ENCODE measurements at regions not wholly inside any gene's neighbourhood (a gene's known extent, or its start where the extent isn't known, plus 50 kb on each side); places are given as distances from the start of the nearest gene placed in this dataset.

GRCh38 chr3:18656410-18656809, 231.3 kb upstream of the SATB1 start:
- H3K27me3 ChIP-seq (ENCODE audit: control insufficient read depth in 2 of 2, insufficient read depth in 1 of 2, low read length in 1 of 2), result no peaks in the 10 kb centered on the region
- no peak overlapping the region for H3K27ac ChIP-seq (ENCODE audit: low read depth in 1 of 2, low read length in 1 of 2)
- DNase-seq (ENCODE audit: low read depth in 6 of 9, low spot score in 9 of 9), result no peak
- no peak overlapping the region for H3K4me3 ChIP-seq (ENCODE audit: low read length in 2 of 2)
- WGBS, result 65% methylated on average over 2 of the region's 2 CpGs
- H3K9me3 ChIP-seq (ENCODE audit: control insufficient read depth in 2 of 2, insufficient read depth in 1 of 2, low read length in 1 of 2), result no peaks in the 10 kb centered on the region
- no peaks in the 10 kb centered on the region for H3K36me3 ChIP-seq (ENCODE audit: control insufficient read depth in 2 of 2, insufficient read depth in 2 of 2, low read length in 1 of 2)
- peaks cover 23 to 24% of the 10 kb centered on the region in 2 donors for H3K4me1 ChIP-seq (ENCODE audit: control insufficient read depth in 2 of 2, insufficient read depth in 2 of 2, low read length in 2 of 2)

- Histone ChIP-seq H3K36me3 (ENCODE audit: control insufficient read depth in 2 of 2, insufficient read depth in 2 of 2, low read length in 1 of 2) (no peaks in the 10 kb centered on the region), H3K4me1 (ENCODE audit: control insufficient read depth in 2 of 2, insufficient read depth in 2 of 2, low read length in 2 of 2) (peaks cover 23 to 24% of the 10 kb centered on the region in 2 donors), H3K9me3 (ENCODE audit: control insufficient read depth in 2 of 2, insufficient read depth in 1 of 2, low read length in 1 of 2) (no peaks in the 10 kb centered on the region), H3K27me3 (ENCODE audit: control insufficient read depth in 2 of 2, insufficient read depth in 1 of 2, low read length in 1 of 2) (no peaks in the 10 kb centered on the region), H3K27ac (ENCODE audit: low read depth in 1 of 2, low read length in 1 of 2) (no peak overlapping the region), H3K4me3 (ENCODE audit: low read length in 2 of 2) (no peak overlapping the region)
- DNase-seq (ENCODE audit: low read depth in 6 of 9, low spot score in 9 of 9), result no peak
- WGBS, result 94% methylated on average over 1 of the region's 1 CpG
Measured at GRCh38 chr3:18655827-18656226, 230.7 kb upstream of the SATB1 start.

GRCh38 chr3:18652781-18653180, 227.6 kb upstream of the SATB1 start:
- H3K4me1 ChIP-seq (ENCODE audit: control insufficient read depth in 2 of 2, insufficient read depth in 2 of 2, low read length in 2 of 2), result peaks cover 17 to 33% of the 10 kb centered on the region in 2 donors
- no peaks in the 10 kb centered on the region for H3K27me3 ChIP-seq (ENCODE audit: control insufficient read depth in 2 of 2, insufficient read depth in 1 of 2, low read length in 1 of 2)
- 99% methylated on average over 3 of the region's 3 CpGs for WGBS
- no peak overlapping the region for H3K4me3 ChIP-seq (ENCODE audit: low read length in 2 of 2)
- no peaks in the 10 kb centered on the region for H3K9me3 ChIP-seq (ENCODE audit: control insufficient read depth in 2 of 2, insufficient read depth in 1 of 2, low read length in 1 of 2)
- H3K36me3 ChIP-seq (ENCODE audit: control insufficient read depth in 2 of 2, insufficient read depth in 2 of 2, low read length in 1 of 2), result no peaks in the 10 kb centered on the region
- DNase-seq (ENCODE audit: low read depth in 6 of 9, low spot score in 9 of 9), result no peak
- H3K27ac ChIP-seq (ENCODE audit: low read depth in 1 of 2, low read length in 1 of 2), result no peak overlapping the region

DNA sequence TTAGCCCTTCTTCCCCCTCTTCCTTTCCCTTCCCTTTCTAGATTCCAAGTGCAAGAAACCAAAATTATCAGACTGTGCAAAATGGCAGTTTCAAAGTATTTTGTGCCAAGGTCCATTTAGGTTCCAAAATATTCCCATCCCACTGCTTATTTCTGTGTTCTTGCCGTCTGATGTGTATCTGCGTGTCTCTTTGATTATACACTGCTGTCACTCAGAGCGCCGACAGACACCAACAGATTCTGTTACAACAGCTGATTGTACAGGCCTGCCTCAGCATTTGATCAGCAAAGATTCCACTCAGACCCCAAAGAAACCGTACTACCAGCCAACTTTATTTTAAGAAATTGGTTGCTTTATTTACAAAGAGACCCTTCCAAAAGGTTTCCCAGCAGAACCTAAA, 225.6 kb upstream of the SATB1 start:
- no peaks in the 10 kb centered on the region for H3K27me3 ChIP-seq (ENCODE audit: control insufficient read depth in 2 of 2, insufficient read depth in 1 of 2, low read length in 1 of 2)
- no peak overlapping the region for H3K4me3 ChIP-seq (ENCODE audit: low read length in 2 of 2)
- no peaks in the 10 kb centered on the region for H3K36me3 ChIP-seq (ENCODE audit: control insufficient read depth in 2 of 2, insufficient read depth in 2 of 2, low read length in 1 of 2)
- 97% methylated on average over 5 of the region's 5 CpGs for WGBS
- H3K9me3 ChIP-seq (ENCODE audit: control insufficient read depth in 2 of 2, insufficient read depth in 1 of 2, low read length in 1 of 2), result no peaks in the 10 kb centered on the region
- no peak for DNase-seq (ENCODE audit: low read depth in 6 of 9, low spot score in 9 of 9)
- peaks cover 3 to 16% of the 10 kb centered on the region in 2 donors for H3K4me1 ChIP-seq (ENCODE audit: control insufficient read depth in 2 of 2, insufficient read depth in 2 of 2, low read length in 2 of 2)
- H3K27ac ChIP-seq (ENCODE audit: low read depth in 1 of 2, low read length in 1 of 2), result no peak overlapping the region

GRCh38 chr3:18649666-18650363, 224.7 kb upstream of the SATB1 start:
- Histone ChIP-seq H3K4me1 (ENCODE audit: control insufficient read depth in 2 of 2, insufficient read depth in 2 of 2, low read length in 2 of 2) (peaks cover 0 to 16% of the 10 kb centered on the region in 2 donors), H3K27me3 (ENCODE audit: control insufficient read depth in 2 of 2, insufficient read depth in 1 of 2, low read length in 1 of 2) (no peaks in the 10 kb centered on the region)
- 72% methylated on average over 4 of the region's 4 CpGs for WGBS

GRCh38 chr3:18648868-18649462, 223.8 kb upstream of the SATB1 start:
- H3K4me1 ChIP-seq (ENCODE audit: control insufficient read depth in 2 of 2, insufficient read depth in 2 of 2, low read length in 2 of 2), result peaks cover 0 to 19% of the 10 kb centered on the region in 2 donors
- DNase-seq (ENCODE audit: low read depth in 6 of 9, low spot score in 9 of 9), result no peak
- no peak overlapping the region for H3K27ac ChIP-seq (ENCODE audit: low read depth in 1 of 2, low read length in 1 of 2)
- no peaks in the 10 kb centered on the region for H3K9me3 ChIP-seq (ENCODE audit: control insufficient read depth in 2 of 2, insufficient read depth in 1 of 2, low read length in 1 of 2)
- H3K4me3 ChIP-seq (ENCODE audit: low read length in 2 of 2), result no peak overlapping the region
- H3K27me3 ChIP-seq (ENCODE audit: control insufficient read depth in 2 of 2, insufficient read depth in 1 of 2, low read length in 1 of 2), result no peaks in the 10 kb centered on the region
- WGBS, result 56% methylated on average over 1 of the region's 1 CpG
- no peaks in the 10 kb centered on the region for H3K36me3 ChIP-seq (ENCODE audit: control insufficient read depth in 2 of 2, insufficient read depth in 2 of 2, low read length in 1 of 2)

More at GRCh38 chr3:18649666-18650363, 224.7 kb upstream of the SATB1 start:
- peak in 1 of 9 donors; percentile 27 for DNase-seq (ENCODE audit: low read depth in 6 of 9, low spot score in 9 of 9)
- Histone ChIP-seq H3K36me3 (ENCODE audit: control insufficient read depth in 2 of 2, insufficient read depth in 2 of 2, low read length in 1 of 2) (no peaks in the 10 kb centered on the region), H3K27ac (ENCODE audit: low read depth in 1 of 2, low read length in 1 of 2) (no peak overlapping the region), H3K9me3 (ENCODE audit: control insufficient read depth in 2 of 2, insufficient read depth in 1 of 2, low read length in 1 of 2) (no peaks in the 10 kb centered on the region), H3K4me3 (ENCODE audit: low read length in 2 of 2) (no peak overlapping the region)

- Histone ChIP-seq H3K27me3 (ENCODE audit: control insufficient read depth in 2 of 2, insufficient read depth in 1 of 2, low read length in 1 of 2) (no peaks in the 10 kb centered on the region), H3K9me3 (ENCODE audit: control insufficient read depth in 2 of 2, insufficient read depth in 1 of 2, low read length in 1 of 2) (no peaks in the 10 kb centered on the region), H3K27ac (ENCODE audit: low read depth in 1 of 2, low read length in 1 of 2) (no peak overlapping the region), H3K4me3 (ENCODE audit: low read length in 2 of 2) (no peak overlapping the region), H3K36me3 (ENCODE audit: control insufficient read depth in 2 of 2, insufficient read depth in 2 of 2, low read length in 1 of 2) (no peaks in the 10 kb centered on the region), H3K4me1 (ENCODE audit: control insufficient read depth in 2 of 2, insufficient read depth in 2 of 2, low read length in 2 of 2) (peaks cover 2 to 25% of the 10 kb centered on the region in 2 donors)
- no peak for DNase-seq (ENCODE audit: low read depth in 6 of 9, low spot score in 9 of 9)
- 94% methylated on average over 2 of the region's 2 CpGs for WGBS
Measured at GRCh38 chr3:18648159-18648558, 223.0 kb upstream of the SATB1 start.

DNA sequence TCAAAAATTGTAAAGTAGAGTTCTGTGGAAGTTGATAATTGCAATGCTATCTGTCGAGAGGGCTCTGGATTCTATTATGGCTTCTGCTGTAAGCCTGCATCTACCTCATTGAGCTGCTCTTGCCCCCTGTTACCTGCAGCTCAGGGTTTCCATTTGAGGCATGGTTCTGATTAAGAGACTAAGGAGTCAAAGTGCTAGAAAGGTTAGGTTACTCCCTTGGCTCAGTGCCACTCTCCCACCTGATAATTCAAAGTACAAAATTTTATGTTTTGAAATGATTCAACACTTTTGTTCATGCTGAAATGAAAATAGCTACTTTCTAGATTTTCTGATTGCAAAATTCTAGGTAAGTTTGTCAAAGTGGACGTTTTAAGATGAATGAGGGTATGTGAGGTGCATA, 220.5 kb upstream of the SATB1 start:
- WGBS, result 89% methylated on average over 2 of the region's 2 CpGs

DNA sequence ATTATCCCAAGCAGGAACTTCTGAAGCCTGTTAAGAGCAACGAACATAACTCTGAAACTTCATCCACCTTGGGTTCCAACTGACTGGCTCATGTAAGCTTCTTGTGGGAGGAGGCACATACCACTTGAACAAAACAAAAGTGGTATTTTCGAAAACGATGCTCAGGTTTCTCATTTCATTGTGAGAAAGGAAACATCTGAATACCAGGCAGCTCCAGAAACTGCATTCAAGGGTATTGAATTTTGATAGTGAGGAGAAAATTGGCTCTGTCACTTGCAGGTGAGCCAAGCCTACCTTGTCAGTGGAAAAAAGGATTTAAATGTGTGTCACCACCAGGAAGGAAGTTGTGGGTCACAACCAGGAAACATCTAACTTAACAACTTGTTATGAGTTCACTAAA, 218.1 kb upstream of the SATB1 start:
- no peaks in the 10 kb centered on the region for H3K27me3 ChIP-seq (ENCODE audit: control insufficient read depth in 2 of 2, insufficient read depth in 1 of 2, low read length in 1 of 2)
- no peaks in the 10 kb centered on the region for H3K36me3 ChIP-seq (ENCODE audit: control insufficient read depth in 2 of 2, insufficient read depth in 2 of 2, low read length in 1 of 2)
- DNase-seq (ENCODE audit: low read depth in 6 of 9, low spot score in 9 of 9), result peak in 3 of 9 donors; percentile 21 to 54 (median 33)
- H3K27ac ChIP-seq (ENCODE audit: low read depth in 1 of 2, low read length in 1 of 2), result peak overlapping the region in 1 of 2 donors; percentile 29
- WGBS, result 76% methylated on average over 3 of the region's 3 CpGs
- no peak overlapping the region for H3K4me3 ChIP-seq (ENCODE audit: low read length in 2 of 2)
- H3K4me1 ChIP-seq (ENCODE audit: control insufficient read depth in 2 of 2, insufficient read depth in 2 of 2, low read length in 2 of 2), result peaks cover 2 to 13% of the 10 kb centered on the region in 2 donors
- no peaks in the 10 kb centered on the region for H3K9me3 ChIP-seq (ENCODE audit: control insufficient read depth in 2 of 2, insufficient read depth in 1 of 2, low read length in 1 of 2)

More for the DNA sequence above, 220.5 kb upstream of the SATB1 start:
- no peak for DNase-seq (ENCODE audit: low read depth in 6 of 9, low spot score in 9 of 9)
- H3K4me1 ChIP-seq (ENCODE audit: control insufficient read depth in 2 of 2, insufficient read depth in 2 of 2, low read length in 2 of 2), result peaks cover 2 to 29% of the 10 kb centered on the region in 2 donors
- no peaks in the 10 kb centered on the region for H3K9me3 ChIP-seq (ENCODE audit: control insufficient read depth in 2 of 2, insufficient read depth in 1 of 2, low read length in 1 of 2)
- H3K4me3 ChIP-seq (ENCODE audit: low read length in 2 of 2), result no peak overlapping the region
- no peak overlapping the region for H3K27ac ChIP-seq (ENCODE audit: low read depth in 1 of 2, low read length in 1 of 2)
- H3K36me3 ChIP-seq (ENCODE audit: control insufficient read depth in 2 of 2, insufficient read depth in 2 of 2, low read length in 1 of 2), result no peaks in the 10 kb centered on the region
- no peaks in the 10 kb centered on the region for H3K27me3 ChIP-seq (ENCODE audit: control insufficient read depth in 2 of 2, insufficient read depth in 1 of 2, low read length in 1 of 2)

Measured in thymus (tissue), 11 donors.